Activated T-cell treated with anti-CD3 and anti-CD28 coated beads, Interleukin-2, amount 50 U/mL, for 72 hours (primary cell): ENCODE measurements at regions not wholly inside any gene's neighbourhood (a gene's known extent, or its start where the extent isn't known, plus 50 kb on each side); places are given as distances from the start of the nearest gene placed in this dataset.

ENCODE experiments used
- ATAC-seq, 2 donors: fragments of 150-1000 bp; cut with Tn5 transposase; replicated peaks in 1 of 2; 2 replicates each; pipeline ENCODE4 v1.10.0; 2021; ENCODE audit warnings: moderate library complexity in 2 of 2, mild to moderate bottlenecking in 1 of 2
- DNase-seq, 2 donors: peaks; one replicate each; pipeline ENCODE4 v3.0.0; 2021 to 2022; ENCODE audit warnings: mixed read lengths in 1 of 2
- H3K27ac Mint-ChIP-seq: one replicate; pipeline ENCODE4 v1.8.0; 2022; ENCODE audit warnings: mild to moderate bottlenecking, moderate library complexity, mixed read lengths
- H3K27me3 Mint-ChIP-seq: one replicate; pipeline ENCODE4 v1.8.0; 2022; ENCODE audit warnings: low read depth, mixed read lengths
- H3K36me3 Mint-ChIP-seq, 2 donors: one replicate each; pipeline ENCODE4 v1.8.0; 2022; ENCODE audit warnings: mixed read lengths in 2 of 2, mild to moderate bottlenecking in 1 of 2; ENCODE audit not compliant: insufficient read depth in 2 of 2
- H3K4me1 Mint-ChIP-seq: one replicate; pipeline ENCODE4 v1.8.0; 2022; ENCODE audit warnings: low read depth, mixed read lengths
- H3K4me3 Mint-ChIP-seq, 2 donors: one replicate each; pipeline ENCODE4 v1.8.0; 2022; ENCODE audit warnings: mild to moderate bottlenecking in 2 of 2, mixed read lengths in 2 of 2, moderate library complexity in 2 of 2
- H3K9me3 Mint-ChIP-seq, 2 donors: one replicate each; pipeline ENCODE4 v1.8.0; 2022; ENCODE audit warnings: mixed read lengths in 2 of 2

- Mint-ChIP-seq H3K9me3 (peaks cover 0 to 2% of the 10 kb centered on the region in 2 donors), H3K36me3 (peaks cover 0 to 1% of the 10 kb centered on the region in 2 donors), H3K4me3 (no peak overlapping the region), H3K4me1 (peaks cover 27% of the 10 kb centered on the region), H3K27ac (no peak overlapping the region), H3K27me3 (no peaks in the 10 kb centered on the region)
- DNase-seq (no peak), ATAC-seq (no peak)
Measured at GRCh38 chr1:234920843-234921140, 207.8 kb downstream of the TOMM20 start.

- peaks cover 0 to 1% of the 10 kb centered on the region in 2 donors for H3K36me3 Mint-ChIP-seq
- no peak overlapping the region for H3K27ac Mint-ChIP-seq
- H3K4me1 Mint-ChIP-seq: peaks cover 22% of the 10 kb centered on the region
- H3K27me3 Mint-ChIP-seq: no peaks in the 10 kb centered on the region
- no peak overlapping the region for H3K4me3 Mint-ChIP-seq
- ATAC-seq (no peak), DNase-seq (no peak)
- H3K9me3 Mint-ChIP-seq: peaks cover 0 to 2% of the 10 kb centered on the region in 2 donors
Measured at GRCh38 chr1:234920136-234920842, 208.3 kb downstream of the TOMM20 start.

GRCh38 chr1:234918961-234919761 is 209.5 kb downstream of the TOMM20 start:
- DNase-seq: no peak
- Mint-ChIP-seq H3K36me3 (peaks cover 0 to 1% of the 10 kb centered on the region in 2 donors), H3K27me3 (no peaks in the 10 kb centered on the region), H3K9me3 (peaks cover 0 to 2% of the 10 kb centered on the region in 2 donors), H3K4me1 (peaks cover 13% of the 10 kb centered on the region), H3K4me3 (no peak overlapping the region), H3K27ac (no peak overlapping the region)
- no peak for ATAC-seq

DNA sequence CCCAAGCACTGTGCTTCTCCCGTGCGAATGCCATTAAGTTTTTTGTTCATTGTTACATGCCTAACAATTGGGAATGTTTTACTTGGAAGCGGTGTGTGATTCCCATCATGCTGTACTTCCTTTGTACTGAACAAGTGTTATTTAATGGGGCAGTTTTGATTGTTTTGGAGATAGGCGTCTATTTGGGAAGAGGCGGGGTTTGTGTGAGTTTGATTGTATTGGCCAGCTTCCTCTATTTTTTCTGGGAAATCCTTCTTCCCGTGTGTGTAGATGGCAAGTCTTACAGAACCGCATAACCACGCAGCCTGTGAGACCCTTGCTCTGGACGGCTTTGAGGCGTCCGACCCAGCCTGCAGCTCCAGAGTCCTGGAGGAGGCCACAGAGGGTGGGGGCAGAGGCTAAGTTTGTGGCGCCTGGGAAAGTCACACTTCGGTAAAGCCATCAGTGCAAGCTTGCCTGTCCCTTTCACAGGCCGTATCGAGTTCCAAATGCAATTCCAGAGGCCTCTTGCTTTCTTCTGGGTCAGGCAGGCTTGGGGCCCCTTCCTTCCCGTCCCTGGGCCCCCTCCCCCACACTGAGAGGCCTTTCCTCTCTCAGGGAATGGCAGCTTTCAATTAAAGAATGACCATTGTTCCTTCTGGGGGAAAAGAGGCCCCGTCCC is 210.3 kb downstream of the TOMM20 start:
- H3K4me1 Mint-ChIP-seq: peaks cover 5% of the 10 kb centered on the region
- H3K36me3 Mint-ChIP-seq: no peaks in the 10 kb centered on the region
- H3K4me3 Mint-ChIP-seq: no peak overlapping the region
- no peaks in the 10 kb centered on the region for H3K9me3 Mint-ChIP-seq
- H3K27ac Mint-ChIP-seq: no peak overlapping the region
- no peaks in the 10 kb centered on the region for H3K27me3 Mint-ChIP-seq
- DNase-seq (no peak), ATAC-seq (no peak)

- Mint-ChIP-seq H3K27me3 (no peaks in the 10 kb centered on the region), H3K36me3 (no peaks in the 10 kb centered on the region), H3K4me3 (no peak overlapping the region), H3K27ac (no peak overlapping the region), H3K9me3 (no peaks in the 10 kb centered on the region), H3K4me1 (peaks cover 11% of the 10 kb centered on the region)
- no peak for ATAC-seq
- no peak for DNase-seq
Measured at GRCh38 chr1:234917495-234918180, 211.0 kb downstream of the TOMM20 start.

DNA sequence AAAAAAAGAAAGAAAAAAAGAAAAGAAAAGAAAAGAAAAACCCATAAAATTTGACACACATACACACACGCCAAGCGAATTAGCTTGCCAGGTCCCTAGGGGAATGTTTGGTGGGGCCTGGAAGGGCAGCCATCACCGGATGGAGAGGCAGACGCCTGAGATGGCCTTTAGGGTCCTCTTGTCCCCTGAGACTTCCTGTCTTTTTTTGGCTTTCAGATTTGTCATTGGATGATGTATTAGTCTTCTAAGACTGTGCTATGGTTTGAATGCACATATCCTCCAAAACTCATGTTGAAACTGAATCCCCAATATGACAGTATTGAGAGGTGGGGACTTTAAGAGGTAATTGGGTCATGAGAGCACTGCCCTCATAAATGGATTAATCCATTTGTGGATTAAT is 211.8 kb downstream of the TOMM20 start:
- H3K4me1 Mint-ChIP-seq: peaks cover 19% of the 10 kb centered on the region
- ATAC-seq: peak in 1 of 2 donors; percentile 30
- H3K27ac Mint-ChIP-seq: no peak overlapping the region
- H3K4me3 Mint-ChIP-seq: no peak overlapping the region
- no peak for DNase-seq
- H3K9me3 Mint-ChIP-seq: no peaks in the 10 kb centered on the region
- H3K27me3 Mint-ChIP-seq: no peaks in the 10 kb centered on the region
- H3K36me3 Mint-ChIP-seq: no peaks in the 10 kb centered on the region

- Mint-ChIP-seq H3K4me3 (no peak overlapping the region), H3K27ac (no peak overlapping the region), H3K9me3 (no peaks in the 10 kb centered on the region), H3K4me1 (peaks cover 26% of the 10 kb centered on the region), H3K36me3 (no peaks in the 10 kb centered on the region), H3K27me3 (no peaks in the 10 kb centered on the region)
- no peak for DNase-seq
- no peak for ATAC-seq
Measured at GRCh38 chr1:234915924-234916675, 212.5 kb downstream of the TOMM20 start.

DNA sequence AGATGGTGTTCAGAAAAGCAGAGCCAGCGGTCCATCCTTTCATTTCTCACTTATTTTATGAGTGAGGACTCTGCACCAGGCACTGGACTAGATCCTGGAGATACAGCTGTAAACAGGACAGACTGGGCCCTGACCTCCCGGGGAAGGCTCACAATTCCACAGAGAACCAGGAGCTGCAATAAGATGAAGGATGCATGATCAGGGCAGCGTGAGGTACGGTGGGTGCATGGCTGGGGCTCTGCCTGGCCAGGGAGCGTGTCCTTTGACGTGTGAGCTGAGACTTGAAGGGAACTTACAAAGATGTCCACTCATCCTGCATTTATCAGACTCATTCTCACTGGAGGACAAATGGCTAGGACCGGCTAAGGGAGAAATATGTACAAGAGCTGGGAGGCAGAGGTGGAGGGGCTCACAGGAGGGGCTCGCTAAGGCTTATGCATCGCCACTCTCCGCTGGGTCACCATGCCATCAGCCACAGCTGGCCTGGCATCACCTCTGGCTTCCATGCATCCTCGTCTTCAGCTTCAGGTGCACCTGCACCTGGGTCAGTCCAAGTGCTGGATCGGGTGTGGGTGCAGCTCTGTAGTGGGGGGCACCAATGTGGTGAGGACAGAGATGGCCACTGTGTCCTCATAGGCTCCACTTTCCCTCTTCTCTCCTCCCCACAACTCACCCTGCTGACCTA is 213.9 kb downstream of the TOMM20 start:
- H3K27me3 Mint-ChIP-seq: no peaks in the 10 kb centered on the region
- no peak for ATAC-seq
- H3K27ac Mint-ChIP-seq: peak overlapping the region; percentile 17
- no peak overlapping the region for H3K4me3 Mint-ChIP-seq
- H3K9me3 Mint-ChIP-seq: no peaks in the 10 kb centered on the region
- no peak for DNase-seq
- no peaks in the 10 kb centered on the region for H3K36me3 Mint-ChIP-seq
- H3K4me1 Mint-ChIP-seq: peaks cover 29% of the 10 kb centered on the region

- no peaks in the 10 kb centered on the region for H3K36me3 Mint-ChIP-seq
- no peaks in the 10 kb centered on the region for H3K9me3 Mint-ChIP-seq
- H3K27me3 Mint-ChIP-seq: no peaks in the 10 kb centered on the region
- DNase-seq (no peak), ATAC-seq (no peak)
- no peak overlapping the region for H3K4me3 Mint-ChIP-seq
- peaks cover 29% of the 10 kb centered on the region for H3K4me1 Mint-ChIP-seq
- no peak overlapping the region for H3K27ac Mint-ChIP-seq
Measured at GRCh38 chr1:234913771-234914170, 214.9 kb downstream of the TOMM20 start.

GRCh38 chr1:234913278-234913649 is 215.4 kb downstream of the TOMM20 start:
- ATAC-seq: no peak

DNA sequence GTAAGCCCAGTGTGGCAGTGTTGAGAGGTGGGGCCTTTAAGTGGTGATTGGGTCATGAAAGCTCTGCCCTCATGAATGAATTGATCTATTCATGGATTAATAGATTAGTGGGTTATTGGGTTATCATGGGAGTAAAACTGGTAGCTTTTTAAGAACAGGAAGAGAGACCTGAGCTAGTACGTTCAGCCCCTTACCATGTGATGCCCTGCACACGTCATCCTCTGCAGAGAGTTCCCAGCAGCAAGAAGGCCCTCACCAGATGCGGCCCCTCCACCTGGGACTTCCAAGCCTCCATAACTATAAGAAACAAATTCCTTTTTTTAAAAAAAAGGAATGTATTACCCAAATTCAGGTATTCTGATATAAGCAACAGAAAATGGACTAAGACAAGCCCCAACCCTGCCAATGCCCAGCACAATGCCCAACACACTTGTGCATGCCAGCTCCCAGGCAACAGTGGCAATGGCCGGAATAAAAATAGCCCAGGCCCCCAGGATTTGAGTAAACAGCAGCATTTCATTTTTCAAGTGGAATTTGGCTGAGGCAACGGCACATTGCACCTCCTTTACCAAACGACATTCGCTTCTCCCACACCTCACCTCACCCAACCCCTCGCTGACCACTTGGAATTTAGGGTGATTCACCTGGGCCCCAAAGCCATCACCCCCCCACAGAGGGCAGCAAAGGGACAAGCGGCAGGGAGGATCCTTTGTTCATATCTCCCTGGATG is 215.9 kb downstream of the TOMM20 start:
- no peaks in the 10 kb centered on the region for H3K27me3 Mint-ChIP-seq
- H3K36me3 Mint-ChIP-seq: no peaks in the 10 kb centered on the region
- H3K27ac Mint-ChIP-seq: no peak overlapping the region
- H3K9me3 Mint-ChIP-seq: no peaks in the 10 kb centered on the region
- no peak overlapping the region for H3K4me3 Mint-ChIP-seq
- ATAC-seq (no peak), DNase-seq (no peak)
- peaks cover 29% of the 10 kb centered on the region for H3K4me1 Mint-ChIP-seq

More at GRCh38 chr1:234913278-234913649, 215.4 kb downstream of the TOMM20 start:
- Mint-ChIP-seq H3K36me3 (no peaks in the 10 kb centered on the region), H3K27ac (no peak overlapping the region), H3K4me3 (no peak overlapping the region), H3K9me3 (no peaks in the 10 kb centered on the region), H3K4me1 (peaks cover 29% of the 10 kb centered on the region), H3K27me3 (no peaks in the 10 kb centered on the region)
- DNase-seq: no peak

DNA sequence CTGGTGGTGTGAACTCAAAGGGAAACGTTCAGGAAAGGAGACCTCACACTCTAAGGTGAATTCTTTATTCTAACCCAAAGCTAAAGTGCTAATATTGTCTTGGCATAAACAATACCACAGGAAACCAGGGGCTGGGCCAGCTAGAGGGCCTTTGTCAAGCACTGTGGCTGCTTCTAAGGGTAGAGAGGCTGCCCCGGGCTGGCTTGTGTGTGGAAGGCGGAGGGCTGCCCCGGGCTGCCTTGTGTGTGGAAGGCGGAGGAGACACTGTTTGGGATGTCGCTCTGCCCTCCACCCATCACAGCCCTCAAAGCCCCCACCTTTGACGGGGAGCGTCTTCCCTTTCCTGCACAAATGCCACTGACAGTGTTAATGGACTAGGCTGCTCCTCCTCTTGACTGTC is 216.8 kb downstream of the TOMM20 start:
- H3K27ac Mint-ChIP-seq: peak overlapping the region; percentile 1
- ATAC-seq (peak in 1 of 2 donors; percentile 38), DNase-seq (no peak)
- H3K9me3 Mint-ChIP-seq: no peaks in the 10 kb centered on the region
- no peaks in the 10 kb centered on the region for H3K27me3 Mint-ChIP-seq
- no peaks in the 10 kb centered on the region for H3K36me3 Mint-ChIP-seq
- peaks cover 26% of the 10 kb centered on the region for H3K4me1 Mint-ChIP-seq
- H3K4me3 Mint-ChIP-seq: no peak overlapping the region
